Activated B cell treated with CpG ODN at 0.5 μM for 24 hours (primary cell): ENCODE measurements at regions not wholly inside any gene's neighbourhood (a gene's known extent, or its start where the extent isn't known, plus 50 kb on each side); places are given as distances from the start of the nearest gene placed in this dataset.
"Not testable (repeated sequence)": the region's sequence is repeated elsewhere in the genome, so short reads cannot be mapped to it uniquely, and the experiment has no call there.

Experiments used
- ATAC-seq: fragments of 200-7000 bp; cut with Tn5 transposase; one replicate; pipeline ENCODE4 v1.10.0; 2021; ENCODE audit warnings: low read depth, mild to moderate bottlenecking, moderate library complexity
- CTCF ChIA-PET: fragments of 350-600 bp; sonication (Branson Sonifier 250); formaldehyde crosslinking; loops from one replicate; lab custom pipeline; 2021; ENCODE audit warnings: antibody characterized with exemption; lab: Charles Lee
- POLR2A ChIA-PET: fragments of 350-600 bp; sonication (Branson Sonifier 250); formaldehyde crosslinking; loops from one replicate; lab custom pipeline; 2021; ENCODE audit warnings: antibody characterized with exemption; lab: Charles Lee
- DNase-seq: peaks from one replicate; pipeline ENCODE4 v3.0.0; 2022
- H3K27ac Mint-ChIP-seq: one replicate; pipeline ENCODE4 v1.8.0; 2020; ENCODE audit warnings: mixed read lengths
- H3K27me3 Mint-ChIP-seq: one replicate; pipeline ENCODE4 v1.8.0; 2021; ENCODE audit warnings: mixed read lengths
- H3K36me3 Mint-ChIP-seq: one replicate; pipeline ENCODE4 v1.8.0; 2021; ENCODE audit warnings: low read depth, mixed read lengths
- H3K4me1 Mint-ChIP-seq: one replicate; pipeline ENCODE4 v1.8.0; 2021; ENCODE audit warnings: mixed read lengths
- H3K4me3 Mint-ChIP-seq: one replicate; pipeline ENCODE4 v1.8.0; 2020; ENCODE audit warnings: mild to moderate bottlenecking, mixed read lengths
- H3K9me3 Mint-ChIP-seq: one replicate; pipeline ENCODE4 v1.8.0; 2020; ENCODE audit warnings: mixed read lengths
- CTCF ChIP-seq: fragments of 200-600 bp; IDR thresholded peaks from one replicate; pipeline ENCODE4 v1.8.0; 2022; ENCODE audit warnings: antibody characterized with exemption, mild to moderate bottlenecking
- intact Hi-C: fragments of 100-400 bp; cut with micrococcal nuclease; formaldehyde crosslinking; loops from one replicate; pipeline ENCODE4 v1.15.1; 2024

GRCh38 chr16:52657924-52658323 lies 111.0 kb upstream of the TOX3 start:
- no peaks in the 10 kb centered on the region for H3K27me3 Mint-ChIP-seq
- ATAC-seq (no peak), DNase-seq (no peak)
- H3K27ac Mint-ChIP-seq = no peak overlapping the region
- intact Hi-C loops = no loop called here
- CTCF ChIA-PET = no interaction called here
- no peaks in the 10 kb centered on the region for H3K4me1 Mint-ChIP-seq
- H3K4me3 Mint-ChIP-seq = no peak overlapping the region
- H3K36me3 Mint-ChIP-seq = peaks cover 1% of the 10 kb centered on the region
- peaks cover 14% of the 10 kb centered on the region for H3K9me3 Mint-ChIP-seq
- no peak for TF ChIP-seq CTCF
- POLR2A ChIA-PET = no interaction called here

- H3K27ac Mint-ChIP-seq, H3K36me3 Mint-ChIP-seq, ATAC-seq, DNase-seq, H3K27me3 Mint-ChIP-seq, POLR2A ChIA-PET, intact Hi-C loops, H3K4me1 Mint-ChIP-seq, CTCF ChIA-PET, H3K4me3 Mint-ChIP-seq: not testable (repeated sequence)
- H3K9me3 Mint-ChIP-seq = peaks cover 12% of the 10 kb centered on the region
These were observed 109.0 kb upstream of the TOX3 start for GRCh38 chr16:52655916-52656315.

GRCh38 chr16:52655156-52655555 lies 108.2 kb upstream of the TOX3 start:
- ATAC-seq, POLR2A ChIA-PET, H3K27me3 Mint-ChIP-seq, H3K9me3 Mint-ChIP-seq, intact Hi-C loops, CTCF ChIA-PET, DNase-seq, H3K4me3 Mint-ChIP-seq, H3K4me1 Mint-ChIP-seq, H3K27ac Mint-ChIP-seq, H3K36me3 Mint-ChIP-seq: not testable (repeated sequence)

- POLR2A ChIA-PET = no interaction called here
- Mint-ChIP-seq H3K4me3 (no peak overlapping the region), H3K4me1 (no peaks in the 10 kb centered on the region), H3K27me3 (no peaks in the 10 kb centered on the region), H3K36me3 (no peaks in the 10 kb centered on the region), H3K27ac (no peak overlapping the region), H3K9me3 (no peaks in the 10 kb centered on the region)
- CTCF ChIA-PET = interaction anchor here (1.4 kb wide), 1 partner anchor 9 kb away, joined by 4 read pairs; no protein-coding TSS in a partner anchor
- no peak for TF ChIP-seq CTCF
- DNase-seq = no peak
- intact Hi-C loops = no loop called here
- no peak for ATAC-seq
These were observed 105.1 kb upstream of the TOX3 start for GRCh38 chr16:52652033-52652432.

GRCh38 chr16:52650789-52651188 lies 103.8 kb upstream of the TOX3 start:
- Mint-ChIP-seq H3K36me3 (no peaks in the 10 kb centered on the region), H3K4me1 (no peaks in the 10 kb centered on the region), H3K9me3 (no peaks in the 10 kb centered on the region), H3K27me3 (no peaks in the 10 kb centered on the region), H3K27ac (no peak overlapping the region), H3K4me3 (no peak overlapping the region)
- ChIA-PET POLR2A (no interaction called here), CTCF (no interaction called here)
- intact Hi-C loops = no loop called here
- DNase-seq (no peak), ATAC-seq (no peak)
- no peak for TF ChIP-seq CTCF

GRCh38 chr16:52650318-52650717 lies 103.4 kb upstream of the TOX3 start:
- ATAC-seq (no peak), DNase-seq (no peak)
- H3K36me3 Mint-ChIP-seq = no peaks in the 10 kb centered on the region
- ChIA-PET POLR2A (no interaction called here), CTCF (no interaction called here)
- H3K4me3 Mint-ChIP-seq = no peak overlapping the region
- no peaks in the 10 kb centered on the region for H3K4me1 Mint-ChIP-seq
- intact Hi-C loops = no loop called here
- H3K9me3 Mint-ChIP-seq = no peaks in the 10 kb centered on the region
- no peak overlapping the region for H3K27ac Mint-ChIP-seq
- TF ChIP-seq CTCF = no peak
- no peaks in the 10 kb centered on the region for H3K27me3 Mint-ChIP-seq
